Activated CD8-positive, alpha-beta memory T cell treated with anti-CD3 and anti-CD28 coated beads, Interleukin-2, amount 50 U/mL, for 48 hours (primary cell): ENCODE measurements at regions not wholly inside any gene's neighbourhood (a gene's known extent, or its start where the extent isn't known, plus 50 kb on each side); places are given as distances from the start of the nearest gene placed in this dataset.

Experiments
- DNase-seq: peaks from one replicate; pipeline ENCODE4 v3.0.0-alpha.2; 2020

GRCh38 chr4:18278244-18278643 is 256.7 kb upstream of the LCORL start:
- no peak for DNase-seq

GRCh38 chr4:18262832-18263231 is 241.3 kb upstream of the LCORL start:
- DNase-seq: no peak

- DNase-seq: no peak
Observed at GRCh38 chr4:18252052-18252451, 230.5 kb upstream of the LCORL start.

GRCh38 chr4:18250564-18250963 is 229.0 kb upstream of the LCORL start:
- no peak for DNase-seq

- no peak for DNase-seq
Observed at GRCh38 chr4:18248611-18249010, 227.1 kb upstream of the LCORL start.

- DNase-seq: no peak
Observed at GRCh38 chr4:18247189-18247588, 225.6 kb upstream of the LCORL start.

- DNase-seq: no peak
Observed at GRCh38 chr4:18242919-18243693, 221.6 kb upstream of the LCORL start.

- no peak for DNase-seq
Observed at GRCh38 chr4:18241727-18242126, 220.2 kb upstream of the LCORL start.

GRCh38 chr4:18234108-18234507 is 212.6 kb upstream of the LCORL start:
- DNase-seq: no peak

GRCh38 chr4:18231726-18232125 is 210.2 kb upstream of the LCORL start:
- no peak for DNase-seq

- no peak for DNase-seq
Observed at GRCh38 chr4:18227880-18228279, 206.3 kb upstream of the LCORL start.

- DNase-seq: no peak
Observed at GRCh38 chr4:18214411-18215055, 193.0 kb upstream of the LCORL start.

- no peak for DNase-seq
Observed at GRCh38 chr4:18213576-18214198, 192.1 kb upstream of the LCORL start.

- DNase-seq: no peak
Observed at GRCh38 chr4:18209448-18209847, 187.9 kb upstream of the LCORL start.

- DNase-seq: no peak
Observed at GRCh38 chr4:18203966-18204365, 182.4 kb upstream of the LCORL start.

- no peak for DNase-seq
Observed at GRCh38 chr4:18202486-18202885, 180.9 kb upstream of the LCORL start.

- no peak for DNase-seq
Observed at GRCh38 chr4:18201885-18202284, 180.3 kb upstream of the LCORL start.

- DNase-seq: no peak
Observed at GRCh38 chr4:18198653-18199052, 177.1 kb upstream of the LCORL start.

- no peak for DNase-seq
Observed at GRCh38 chr4:18197467-18197866, 175.9 kb upstream of the LCORL start.

GRCh38 chr4:18194278-18194677 is 172.7 kb upstream of the LCORL start:
- DNase-seq: no peak

GRCh38 chr4:18192901-18193300 is 171.3 kb upstream of the LCORL start:
- DNase-seq: no peak

GRCh38 chr4:18185491-18185890 is 163.9 kb upstream of the LCORL start:
- no peak for DNase-seq

- no peak for DNase-seq
Observed at GRCh38 chr4:18180892-18181291, 159.3 kb upstream of the LCORL start.

- no peak for DNase-seq
Observed at GRCh38 chr4:18180122-18180521, 158.6 kb upstream of the LCORL start.
